Left colon (tissue), 2 donors: ENCODE measurements at regions not wholly inside any gene's neighbourhood (a gene's known extent, or its start where the extent isn't known, plus 50 kb on each side); places are given as distances from the start of the nearest gene placed in this dataset.

Experiments
- ATAC-seq: fragments of 200-7000 bp; cut with Tn5 transposase; one replicate; pipeline ENCODE4 v1.9.1; 2020; ENCODE audit warnings: mild to moderate bottlenecking, moderate library complexity
- DNase-seq, 2 donors: peaks; one replicate each; pipeline ENCODE4 v3.0.0-alpha.2; 2020
- intact Hi-C, 2 donors: fragments of 100-400 bp; cut with DNase I in 1 of 2; cut with micrococcal nuclease in 1 of 2; formaldehyde crosslinking; loops; one replicate each; pipeline versions ENCODE4 v1.11.2 to v1.14.0; 2022; cut with DNase I, micrococcal nuclease
- donor health status: DM: no; HTN: no; CAD: no.
- donor health status: DM: yes; HTN: yes; CAD: no.

GRCh38 chr2:129302561-129303183, 676.8 kb upstream of the RAB6C start:
- ATAC-seq: no peak
- intact Hi-C loops: no loop called here
- no peak for DNase-seq

GRCh38 chr2:129314120-129314519, 665.3 kb upstream of the RAB6C start:
- ATAC-seq (no peak), DNase-seq (no peak)
- intact Hi-C loops: no loop called here

GRCh38 chr2:129318581-129319421, 660.7 kb upstream of the RAB6C start:
- intact Hi-C loops: no loop called here
- ATAC-seq (no peak), DNase-seq (no peak)

GRCh38 chr2:129319422-129319717, 660.1 kb upstream of the RAB6C start:
- intact Hi-C loops: no loop called here
- no peak for DNase-seq
- ATAC-seq: no peak

- no peak for ATAC-seq
- intact Hi-C loops: no loop called here
- no peak for DNase-seq
Observed at GRCh38 chr2:129320288-129320687, 659.2 kb upstream of the RAB6C start.

- DNase-seq: no peak
- intact Hi-C loops: no loop called here
- no peak for ATAC-seq
Observed at GRCh38 chr2:129324349-129324748, 655.1 kb upstream of the RAB6C start.

GRCh38 chr2:129325151-129325550, 654.3 kb upstream of the RAB6C start:
- DNase-seq: no peak
- ATAC-seq: no peak
- intact Hi-C loops: no loop called here

- DNase-seq: no peak
- ATAC-seq: no peak
- intact Hi-C loops: no loop called here
Observed at GRCh38 chr2:129329574-129329973, 649.9 kb upstream of the RAB6C start.

GRCh38 chr2:129330504-129330903, 649.0 kb upstream of the RAB6C start:
- DNase-seq (no peak), ATAC-seq (no peak)
- intact Hi-C loops: no loop called here

GRCh38 chr2:129331638-129332037, 647.8 kb upstream of the RAB6C start:
- ATAC-seq: no peak
- intact Hi-C loops: no loop called here

GRCh38 chr2:129334128-129334527, 645.3 kb upstream of the RAB6C start:
- no peak for ATAC-seq
- no peak for DNase-seq
- intact Hi-C loops: no loop called here

More at GRCh38 chr2:129331638-129332037, 647.8 kb upstream of the RAB6C start:
- no peak for DNase-seq

GRCh38 chr2:129334696-129335410, 644.6 kb upstream of the RAB6C start:
- intact Hi-C loops: no loop called here
- ATAC-seq: no peak
- no peak for DNase-seq

GRCh38 chr2:129336276-129336675, 643.2 kb upstream of the RAB6C start:
- intact Hi-C loops: no loop called here
- no peak for ATAC-seq

GRCh38 chr2:129337076-129337475, 642.4 kb upstream of the RAB6C start:
- no peak for ATAC-seq
- intact Hi-C loops: no loop called here
- DNase-seq: no peak

More at GRCh38 chr2:129336276-129336675, 643.2 kb upstream of the RAB6C start:
- DNase-seq: no peak

- intact Hi-C loops: no loop called here
- no peak for ATAC-seq
- DNase-seq: no peak
Observed at GRCh38 chr2:129345540-129345939, 633.9 kb upstream of the RAB6C start.

GRCh38 chr2:129347486-129348217, 631.8 kb upstream of the RAB6C start:
- ATAC-seq: no peak
- peak in 1 of 2 donors; percentile 38 for DNase-seq
- intact Hi-C loops: no loop called here

- ATAC-seq: no peak
- no peak for DNase-seq
- intact Hi-C loops: no loop called here
Observed at GRCh38 chr2:129354631-129355030, 624.8 kb upstream of the RAB6C start.

- DNase-seq (no peak), ATAC-seq (no peak)
- intact Hi-C loops: no loop called here
Observed at GRCh38 chr2:129361688-129362087, 617.8 kb upstream of the RAB6C start.

- DNase-seq (no peak), ATAC-seq (no peak)
- intact Hi-C loops: no loop called here
Observed at GRCh38 chr2:129366263-129366662, 613.2 kb upstream of the RAB6C start.
